H7 (cell line): ENCODE measurements at regions not wholly inside any gene's neighbourhood (a gene's known extent, or its start where the extent isn't known, plus 50 kb on each side); places are given as distances from the start of the nearest gene placed in this dataset.

Experiments
- DNase-seq: peaks from one replicate; pipeline ENCODE4 v3.0.0; 2012
- H3K27me3 ChIP-seq: 2 replicates; pipeline ENCODE4 v1.6.0; 2011; ENCODE audit warnings: mild to moderate bottlenecking, low read length; ENCODE audit not compliant: control insufficient read depth, insufficient read depth
- H3K36me3 ChIP-seq: replicated peaks from 2 replicates; pipeline ENCODE4 v1.5.1; 2011; ENCODE audit warnings: low read length; ENCODE audit not compliant: control insufficient read depth, insufficient read depth
- H3K4me3 ChIP-seq: 2 replicates; pipeline ENCODE4 v1.5.1; 2011; ENCODE audit warnings: low read depth, mild to moderate bottlenecking, control low read depth, low read length, moderate library complexity; ENCODE audit not compliant: insufficient read depth

DNA sequence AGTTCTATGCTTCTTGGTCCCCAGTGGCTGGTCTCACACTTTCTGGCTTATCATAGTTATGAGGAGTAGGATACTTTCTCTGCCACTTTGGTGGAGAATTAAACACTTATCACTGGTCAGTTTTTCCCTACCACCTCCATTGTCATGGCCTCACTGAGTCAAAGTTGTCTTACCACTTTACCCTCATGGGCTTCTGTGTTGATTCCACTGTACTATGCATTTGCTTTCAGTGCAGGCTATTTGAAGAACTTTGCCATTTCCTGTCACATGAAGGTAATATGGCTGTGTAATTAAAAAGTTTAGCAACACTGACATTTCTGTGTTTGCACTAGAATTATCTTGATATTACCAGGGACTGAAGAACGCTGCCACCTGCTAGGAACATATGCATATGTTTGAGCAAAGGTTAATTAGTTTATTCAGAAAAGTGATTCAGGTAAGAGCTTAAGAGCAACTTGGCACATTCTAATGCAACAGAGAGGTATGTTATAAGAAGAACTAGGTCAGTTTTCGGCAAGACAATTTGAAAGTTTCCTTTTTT lies 377.3 kb downstream of the PDCD6IP start:
- H3K4me3 ChIP-seq: no peak overlapping the region
- no peak for DNase-seq
- no peaks in the 10 kb centered on the region for H3K27me3 ChIP-seq
- H3K36me3 ChIP-seq: no peaks in the 10 kb centered on the region

DNA sequence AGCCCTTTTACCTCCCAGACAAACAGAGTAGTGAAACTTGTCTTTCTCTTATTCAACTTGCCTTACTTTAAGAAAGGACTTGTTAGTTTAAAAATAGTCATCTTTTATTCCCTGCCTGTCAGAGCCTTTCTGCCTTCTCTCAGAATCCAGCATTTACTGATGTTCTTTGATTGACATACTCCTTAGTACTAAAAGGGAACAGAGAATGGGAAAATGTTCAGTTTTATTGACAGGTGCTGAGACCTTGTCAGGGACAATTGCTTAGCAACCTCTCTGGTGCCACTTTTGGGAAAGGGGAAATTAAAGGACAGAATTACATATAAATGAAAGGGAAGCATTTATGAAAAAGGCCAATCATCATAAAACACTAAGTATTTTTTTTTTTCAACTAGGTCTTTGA lies 378.3 kb downstream of the PDCD6IP start:
- no peak for DNase-seq
- no peaks in the 10 kb centered on the region for H3K27me3 ChIP-seq
- no peaks in the 10 kb centered on the region for H3K36me3 ChIP-seq
- H3K4me3 ChIP-seq: no peak overlapping the region

GRCh38 chr3:34178415-34178814 lies 380.0 kb downstream of the PDCD6IP start:
- H3K4me3 ChIP-seq: no peak overlapping the region
- DNase-seq: no peak
- H3K27me3 ChIP-seq: no peaks in the 10 kb centered on the region
- no peaks in the 10 kb centered on the region for H3K36me3 ChIP-seq

DNA sequence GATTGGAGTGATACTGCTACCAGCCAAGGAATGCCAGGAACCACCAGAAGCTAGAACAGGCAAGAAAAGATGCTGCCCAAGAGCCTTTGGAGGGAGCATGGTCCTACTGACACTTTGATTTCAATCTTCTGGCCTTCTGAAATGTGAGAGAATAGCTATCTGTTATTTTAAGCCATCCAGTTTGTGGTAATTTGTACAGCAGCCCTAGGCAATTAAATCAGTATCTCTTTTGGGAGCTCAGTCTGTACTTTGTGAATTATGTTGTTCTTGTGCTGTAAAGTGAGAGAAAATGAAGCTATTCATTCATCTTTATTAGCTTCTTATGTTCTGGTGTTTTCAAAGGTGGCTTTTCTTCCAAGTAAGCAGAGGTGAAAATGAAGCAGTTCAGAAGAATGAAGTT lies 381.3 kb downstream of the PDCD6IP start:
- Histone ChIP-seq H3K36me3 (no peaks in the 10 kb centered on the region), H3K4me3 (no peak overlapping the region), H3K27me3 (no peaks in the 10 kb centered on the region)
- no peak for DNase-seq

DNA sequence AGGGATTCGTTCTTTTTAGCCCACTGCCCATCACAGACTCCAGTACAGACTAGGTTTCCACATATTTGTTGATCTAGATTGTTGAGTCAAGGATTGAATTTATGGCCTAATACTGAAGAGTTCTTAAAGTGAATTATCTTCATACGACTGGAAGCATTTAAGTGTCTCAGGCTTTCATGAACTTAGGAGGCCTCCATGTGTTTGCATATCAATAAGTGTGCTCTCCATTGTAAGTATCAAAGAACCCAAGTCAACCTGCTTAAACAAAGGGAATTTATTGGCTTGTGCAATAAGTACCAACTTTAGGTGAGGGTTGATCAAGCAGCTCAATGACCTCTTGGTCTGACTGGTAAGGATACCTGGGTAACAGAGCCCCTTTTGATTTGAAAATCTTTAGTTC lies 382.1 kb downstream of the PDCD6IP start:
- DNase-seq: no peak
- H3K4me3 ChIP-seq: no peak overlapping the region
- no peaks in the 10 kb centered on the region for H3K36me3 ChIP-seq
- H3K27me3 ChIP-seq: no peaks in the 10 kb centered on the region

DNA sequence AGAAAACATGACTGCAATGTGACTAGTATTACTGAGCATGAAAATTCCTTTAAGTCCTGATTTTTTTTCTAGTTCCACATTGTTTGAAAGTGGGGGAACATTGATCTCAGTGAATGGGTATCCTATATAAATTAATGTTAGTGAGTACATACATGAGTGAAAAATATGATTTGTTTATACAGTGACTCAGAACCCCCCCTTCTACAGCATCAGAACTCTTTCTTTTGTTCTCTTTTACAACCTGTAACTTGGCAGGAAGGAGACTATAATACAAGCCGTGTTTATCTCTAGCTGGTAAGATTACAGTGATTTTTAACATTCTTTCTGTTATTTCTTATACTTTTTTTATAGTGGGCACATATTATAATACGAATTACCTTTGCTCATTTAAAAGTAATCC lies 384.7 kb downstream of the PDCD6IP start:
- no peak for DNase-seq
- Histone ChIP-seq H3K27me3 (no peaks in the 10 kb centered on the region), H3K4me3 (no peak overlapping the region)

GRCh38 chr3:34183611-34184340 lies 385.3 kb downstream of the PDCD6IP start:
- Histone ChIP-seq H3K4me3 (no peak overlapping the region), H3K36me3 (no peaks in the 10 kb centered on the region), H3K27me3 (no peaks in the 10 kb centered on the region)
- DNase-seq: no peak

More for the DNA sequence above, 384.7 kb downstream of the PDCD6IP start:
- H3K36me3 ChIP-seq: no peaks in the 10 kb centered on the region

GRCh38 chr3:34185301-34185700 lies 386.9 kb downstream of the PDCD6IP start:
- Histone ChIP-seq H3K4me3 (no peak overlapping the region), H3K27me3 (no peaks in the 10 kb centered on the region), H3K36me3 (no peaks in the 10 kb centered on the region)
- DNase-seq: no peak

- Histone ChIP-seq H3K4me3 (no peak overlapping the region), H3K27me3 (no peaks in the 10 kb centered on the region), H3K36me3 (no peaks in the 10 kb centered on the region)
- no peak for DNase-seq
Measured at GRCh38 chr3:34189133-34189532, 390.7 kb downstream of the PDCD6IP start.

DNA sequence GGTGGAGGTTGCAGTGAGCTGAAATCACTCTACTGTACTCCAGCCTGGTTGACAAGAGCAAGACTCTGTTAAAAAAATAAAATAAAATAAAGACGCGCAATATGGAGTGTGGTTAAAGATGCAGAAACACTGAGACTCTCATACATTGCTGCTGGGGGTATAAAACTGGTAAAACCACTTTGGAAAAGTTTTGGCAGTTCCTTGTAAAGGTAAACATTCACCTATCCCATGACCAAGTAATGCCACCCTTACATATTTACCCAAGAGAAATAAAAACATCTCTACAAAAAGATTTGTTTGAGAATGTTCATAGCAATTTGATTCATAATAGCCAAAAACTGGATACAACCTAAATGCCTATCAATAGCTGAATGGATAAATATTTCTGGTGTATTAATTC lies 398.5 kb downstream of the PDCD6IP start:
- Histone ChIP-seq H3K4me3 (no peak overlapping the region), H3K27me3 (no peaks in the 10 kb centered on the region), H3K36me3 (no peaks in the 10 kb centered on the region)
- no peak for DNase-seq

DNA sequence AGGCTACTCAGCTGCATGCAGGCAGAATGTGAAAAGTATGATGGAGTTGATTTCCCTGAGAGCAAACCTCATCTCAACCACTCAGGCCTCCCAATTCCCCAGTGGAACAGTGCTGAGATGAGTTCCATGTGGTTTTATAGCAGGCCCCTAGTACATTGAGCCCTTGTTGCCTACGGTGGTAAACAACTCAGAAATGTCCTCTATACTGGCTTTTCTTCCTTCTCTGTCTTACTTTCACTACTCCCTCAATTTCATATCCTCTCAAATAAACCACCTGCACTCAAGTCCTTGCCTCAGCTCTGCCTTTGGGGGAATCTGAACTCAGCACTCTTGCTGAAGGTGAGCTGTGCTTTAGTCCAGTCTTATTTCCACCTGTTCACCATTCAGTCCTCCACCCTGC lies 399.9 kb downstream of the PDCD6IP start:
- no peak overlapping the region for H3K4me3 ChIP-seq
- no peaks in the 10 kb centered on the region for H3K27me3 ChIP-seq
- no peak for DNase-seq
- H3K36me3 ChIP-seq: no peaks in the 10 kb centered on the region

DNA sequence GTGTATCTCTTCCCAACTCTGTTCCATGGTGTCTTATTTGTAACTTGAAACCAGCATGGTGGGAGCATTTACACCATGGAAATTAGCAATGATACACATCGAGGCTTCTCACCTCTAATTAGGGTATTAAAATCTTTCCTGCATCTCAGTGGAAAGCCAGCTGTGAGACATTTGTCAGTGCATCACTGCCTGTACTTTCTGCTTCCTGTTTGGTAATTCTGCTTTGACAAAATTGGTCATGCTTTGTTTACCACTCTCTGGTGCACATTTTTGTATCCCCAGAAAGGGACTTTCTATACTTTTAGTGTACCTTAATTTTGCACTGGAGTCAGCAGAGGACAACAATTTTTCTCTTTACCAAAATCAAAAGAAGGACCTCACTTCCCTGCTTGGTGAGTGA lies 402.1 kb downstream of the PDCD6IP start:
- Histone ChIP-seq H3K36me3 (no peaks in the 10 kb centered on the region), H3K4me3 (no peak overlapping the region), H3K27me3 (no peaks in the 10 kb centered on the region)
- DNase-seq: no peak

DNA sequence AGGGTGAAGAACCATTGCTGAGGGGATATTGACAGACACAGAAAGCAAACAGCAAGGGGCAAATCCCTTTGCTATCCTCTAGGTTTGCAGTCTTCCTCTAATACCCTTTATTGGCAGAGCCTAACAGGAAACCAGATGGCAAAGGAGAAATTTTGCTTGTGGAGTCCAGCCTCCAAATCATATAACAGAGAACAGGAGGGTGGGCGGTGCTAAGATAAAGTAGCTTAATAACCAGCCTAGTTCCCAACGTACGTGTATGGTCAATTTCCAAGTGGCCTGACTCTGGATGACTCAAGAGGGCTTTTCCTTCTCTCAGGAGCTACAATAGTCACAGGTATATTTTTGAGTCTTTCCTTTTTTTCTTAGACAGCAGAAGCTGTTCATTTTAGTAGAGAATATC lies 404.5 kb downstream of the PDCD6IP start:
- no peaks in the 10 kb centered on the region for H3K27me3 ChIP-seq
- H3K36me3 ChIP-seq: no peaks in the 10 kb centered on the region
- no peak for DNase-seq
- no peak overlapping the region for H3K4me3 ChIP-seq

DNA sequence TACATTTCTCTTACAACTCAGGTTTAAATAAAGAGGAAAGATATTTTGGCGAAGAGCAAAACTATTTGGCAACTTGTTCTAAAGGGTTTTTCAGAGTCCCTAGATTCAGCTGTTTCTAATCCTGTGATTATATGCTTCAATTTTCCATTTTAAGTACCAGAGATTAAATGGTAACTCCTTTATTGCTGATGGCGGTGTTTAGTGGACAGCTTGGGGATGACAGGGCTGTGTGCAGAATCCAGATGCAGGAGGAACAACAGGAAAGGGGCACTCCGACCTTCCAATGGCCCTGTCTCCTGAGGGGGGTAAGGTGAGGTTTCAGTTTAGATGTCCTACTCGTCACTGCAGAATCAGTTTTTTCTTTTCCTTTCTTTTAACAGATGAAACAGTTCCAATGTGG lies 405.0 kb downstream of the PDCD6IP start:
- Histone ChIP-seq H3K4me3 (no peak overlapping the region), H3K36me3 (no peaks in the 10 kb centered on the region), H3K27me3 (no peaks in the 10 kb centered on the region)
- DNase-seq: no peak

DNA sequence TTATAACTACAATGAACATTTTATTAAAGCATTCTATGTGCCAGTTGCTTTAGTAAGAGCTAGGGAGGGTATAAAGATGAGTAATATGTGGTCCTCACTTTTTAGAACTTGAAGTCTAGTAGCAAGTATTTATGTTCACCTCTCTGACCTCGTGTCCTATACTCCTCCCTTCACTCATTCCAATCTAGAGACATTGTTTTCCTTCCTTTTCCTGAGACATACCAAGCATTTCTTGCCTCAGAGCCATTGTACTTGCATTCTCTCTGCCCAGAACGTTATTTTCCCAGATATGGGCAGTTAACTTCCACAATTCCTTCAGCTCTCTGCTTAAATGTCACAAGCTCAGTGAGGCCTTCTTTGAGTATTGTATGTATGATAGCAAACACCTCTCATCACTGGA lies 408.6 kb downstream of the PDCD6IP start:
- no peaks in the 10 kb centered on the region for H3K27me3 ChIP-seq
- no peaks in the 10 kb centered on the region for H3K36me3 ChIP-seq
- no peak overlapping the region for H3K4me3 ChIP-seq
- DNase-seq: no peak

DNA sequence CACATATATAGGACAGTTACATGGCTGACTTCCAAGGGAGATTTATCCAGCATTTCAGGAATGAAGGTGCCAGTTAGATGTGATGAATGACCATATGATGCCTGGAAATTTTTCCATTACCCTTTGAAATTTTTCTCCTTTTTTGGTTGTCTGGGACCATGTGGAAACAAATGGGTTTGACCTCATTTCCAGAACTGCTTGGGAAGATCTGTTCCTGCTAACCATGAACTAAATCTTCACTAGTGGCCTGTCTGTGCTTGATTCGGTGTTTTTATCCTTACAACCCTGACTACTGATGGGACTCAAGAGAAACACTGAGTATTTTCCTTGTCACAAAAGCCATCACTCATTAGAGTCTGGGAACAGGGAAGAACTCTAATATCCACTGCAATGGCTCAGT lies 409.4 kb downstream of the PDCD6IP start:
- no peaks in the 10 kb centered on the region for H3K27me3 ChIP-seq
- no peak overlapping the region for H3K4me3 ChIP-seq
- no peak for DNase-seq
- no peaks in the 10 kb centered on the region for H3K36me3 ChIP-seq
